T-helper 2 cell treated with Interferon-gamma antibody and Interleukin-4, amounts not matched to agents 5 μg/mL and 100 μg/mL, for 36 hours (primary cell): ENCODE measurements at regions not wholly inside any gene's neighbourhood (a gene's known extent, or its start where the extent isn't known, plus 50 kb on each side); places are given as distances from the start of the nearest gene placed in this dataset.

Source experiments
- DNase-seq: peaks from one replicate; pipeline ENCODE4 v3.0.0; 2021; ENCODE audit warnings: low spot score
- H3K27ac Mint-ChIP-seq: one replicate; pipeline ENCODE4 v1.8.0; 2021; ENCODE audit warnings: mild to moderate bottlenecking, mixed read lengths
- H3K27me3 Mint-ChIP-seq: one replicate; pipeline ENCODE4 v1.8.0; 2021; ENCODE audit warnings: low read depth, mixed read lengths
- H3K36me3 Mint-ChIP-seq: one replicate; pipeline ENCODE4 v1.8.0; 2021; ENCODE audit warnings: low read depth, mixed read lengths
- H3K4me1 Mint-ChIP-seq: one replicate; pipeline ENCODE4 v1.8.0; 2021; ENCODE audit warnings: low read depth, mixed read lengths
- H3K4me3 Mint-ChIP-seq: one replicate; pipeline ENCODE4 v1.8.0; 2022; ENCODE audit warnings: mild to moderate bottlenecking, moderate library complexity, mixed read lengths
- H3K9me3 Mint-ChIP-seq: one replicate; pipeline ENCODE4 v1.8.0; 2021; ENCODE audit warnings: mixed read lengths

- Mint-ChIP-seq H3K4me3 (no peak overlapping the region), H3K4me1 (no peaks in the 10 kb centered on the region), H3K36me3 (no peaks in the 10 kb centered on the region), H3K27ac (no peak overlapping the region), H3K27me3 (no peaks in the 10 kb centered on the region), H3K9me3 (peaks cover 41% of the 10 kb centered on the region)
- no peak for DNase-seq
These were observed 1377.6 kb downstream of the CDH11 start for GRCh38 chr16:63744077-63744874.

DNA sequence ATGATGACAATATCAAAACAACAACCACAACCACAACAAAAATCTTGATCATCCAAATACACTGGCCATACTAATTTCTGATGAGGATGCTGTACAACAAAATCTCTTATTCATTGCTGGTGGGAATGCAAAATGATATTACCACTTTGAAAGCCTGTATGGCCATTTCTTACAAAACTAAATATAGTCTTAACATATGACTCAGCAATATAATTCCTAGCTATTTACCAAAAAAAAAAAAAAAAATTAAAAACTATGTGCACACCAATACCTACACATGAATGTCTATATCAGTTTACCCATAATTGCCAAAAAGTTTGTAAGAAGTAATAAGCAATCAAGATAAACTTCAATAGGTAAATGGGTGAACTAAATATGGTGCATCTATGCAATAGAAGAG, 1379.7 kb downstream of the CDH11 start:
- peaks cover 43% of the 10 kb centered on the region for H3K9me3 Mint-ChIP-seq
- no peaks in the 10 kb centered on the region for H3K36me3 Mint-ChIP-seq
- no peak overlapping the region for H3K27ac Mint-ChIP-seq
- no peaks in the 10 kb centered on the region for H3K27me3 Mint-ChIP-seq
- no peaks in the 10 kb centered on the region for H3K4me1 Mint-ChIP-seq
- no peak overlapping the region for H3K4me3 Mint-ChIP-seq
- DNase-seq: no peak

DNA sequence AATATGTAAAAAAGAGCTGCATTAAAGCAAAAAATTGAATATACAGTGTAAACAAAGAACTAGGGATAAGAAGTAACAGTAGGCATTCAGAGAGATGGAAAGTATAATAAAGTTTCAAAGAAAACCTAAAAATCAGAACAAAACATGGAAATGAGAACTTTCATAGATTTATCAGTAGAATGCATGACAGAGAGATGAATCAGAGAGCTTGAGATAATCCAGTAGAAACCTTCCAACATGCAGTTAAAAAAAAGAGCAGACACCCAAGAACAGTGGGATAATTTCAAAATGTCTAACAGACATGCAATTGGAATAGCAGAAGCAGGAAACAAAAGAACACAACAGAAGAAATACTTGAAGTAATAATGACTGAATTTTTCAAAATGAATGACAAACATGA, 1384.2 kb downstream of the CDH11 start:
- H3K27ac Mint-ChIP-seq: no peak overlapping the region
- H3K27me3 Mint-ChIP-seq: no peaks in the 10 kb centered on the region
- no peak for DNase-seq
- no peaks in the 10 kb centered on the region for H3K36me3 Mint-ChIP-seq
- no peak overlapping the region for H3K4me3 Mint-ChIP-seq
- H3K4me1 Mint-ChIP-seq: no peaks in the 10 kb centered on the region
- peaks cover 39% of the 10 kb centered on the region for H3K9me3 Mint-ChIP-seq

GRCh38 chr16:63735456-63735855, 1386.4 kb downstream of the CDH11 start:
- Mint-ChIP-seq H3K9me3 (peaks cover 37% of the 10 kb centered on the region), H3K4me3 (no peak overlapping the region), H3K36me3 (no peaks in the 10 kb centered on the region), H3K27ac (no peak overlapping the region), H3K27me3 (no peaks in the 10 kb centered on the region), H3K4me1 (no peaks in the 10 kb centered on the region)
- no peak for DNase-seq

DNA sequence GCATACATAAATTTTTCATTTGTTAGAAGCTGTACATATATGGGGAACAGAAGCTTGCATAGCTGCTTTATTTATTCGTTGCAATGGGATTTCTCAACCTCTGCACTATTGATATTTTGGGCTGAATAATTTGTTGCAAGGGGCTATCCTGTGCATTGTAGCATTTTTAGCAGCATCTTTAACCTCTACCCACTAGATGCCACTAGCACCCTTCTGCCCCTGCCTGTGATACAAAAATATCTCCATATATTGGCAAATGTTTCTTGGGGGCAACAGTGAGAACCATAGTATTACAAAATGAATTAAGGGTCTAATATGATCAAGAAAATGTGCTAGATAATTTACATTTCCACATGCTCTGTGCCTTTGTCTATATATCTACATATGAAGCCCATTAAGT, 1401.0 kb downstream of the CDH11 start:
- Mint-ChIP-seq H3K9me3 (peaks cover 47% of the 10 kb centered on the region), H3K27ac (no peak overlapping the region), H3K36me3 (no peaks in the 10 kb centered on the region), H3K4me3 (no peak overlapping the region), H3K27me3 (no peaks in the 10 kb centered on the region), H3K4me1 (no peaks in the 10 kb centered on the region)
- DNase-seq: no peak

DNA sequence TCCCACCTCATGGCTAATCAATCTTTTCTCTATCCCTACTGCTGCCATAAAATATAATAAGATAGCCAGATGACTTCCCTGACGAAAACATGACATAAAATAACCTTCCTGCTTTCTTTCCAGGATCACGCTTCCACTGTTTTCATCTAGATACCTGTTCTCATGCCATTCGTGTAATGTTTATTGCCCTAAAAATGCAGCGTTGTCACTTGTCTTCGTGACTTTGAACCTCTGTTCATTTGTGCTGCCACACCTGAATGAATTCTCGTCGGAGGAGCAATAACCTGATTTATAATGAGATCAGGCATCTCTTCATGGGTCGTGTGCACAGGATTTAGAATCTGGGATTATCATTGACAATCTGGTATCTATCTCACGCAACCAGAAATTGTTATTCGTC, 1401.9 kb downstream of the CDH11 start:
- no peak overlapping the region for H3K4me3 Mint-ChIP-seq
- no peak overlapping the region for H3K27ac Mint-ChIP-seq
- H3K9me3 Mint-ChIP-seq: peaks cover 42% of the 10 kb centered on the region
- no peak for DNase-seq
- H3K27me3 Mint-ChIP-seq: no peaks in the 10 kb centered on the region
- no peaks in the 10 kb centered on the region for H3K4me1 Mint-ChIP-seq
- no peaks in the 10 kb centered on the region for H3K36me3 Mint-ChIP-seq

DNA sequence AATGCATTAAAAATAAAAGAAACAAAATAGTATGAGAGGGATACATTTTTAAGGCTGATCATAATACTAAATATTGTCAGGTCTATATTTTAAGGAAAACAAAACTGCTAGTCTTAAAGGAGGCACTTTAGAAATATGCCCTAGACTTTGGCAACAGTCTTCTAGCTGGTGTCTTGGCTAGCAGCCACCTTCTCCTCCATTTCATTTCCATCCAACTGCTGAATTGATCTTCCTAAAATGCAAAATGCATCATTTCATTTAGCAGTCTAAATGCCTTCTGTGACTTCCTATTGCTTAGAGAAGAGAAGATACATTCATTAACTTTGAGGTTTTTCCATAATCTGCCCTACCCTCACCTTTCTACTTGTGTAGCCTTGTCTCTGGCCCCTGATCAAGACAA, 1404.1 kb downstream of the CDH11 start:
- Mint-ChIP-seq H3K27ac (no peak overlapping the region), H3K4me3 (no peak overlapping the region), H3K4me1 (no peaks in the 10 kb centered on the region), H3K36me3 (no peaks in the 10 kb centered on the region), H3K27me3 (no peaks in the 10 kb centered on the region), H3K9me3 (peaks cover 28% of the 10 kb centered on the region)
- no peak for DNase-seq

- Mint-ChIP-seq H3K27me3 (no peaks in the 10 kb centered on the region), H3K4me1 (no peaks in the 10 kb centered on the region), H3K9me3 (peaks cover 34% of the 10 kb centered on the region), H3K4me3 (no peak overlapping the region), H3K36me3 (no peaks in the 10 kb centered on the region), H3K27ac (no peak overlapping the region)
- no peak for DNase-seq
These were observed 1407.0 kb downstream of the CDH11 start for GRCh38 chr16:63714876-63715275.

- no peak overlapping the region for H3K4me3 Mint-ChIP-seq
- H3K27ac Mint-ChIP-seq: no peak overlapping the region
- peaks cover 41% of the 10 kb centered on the region for H3K9me3 Mint-ChIP-seq
These were observed 1409.1 kb downstream of the CDH11 start for GRCh38 chr16:63712725-63713124.

DNA sequence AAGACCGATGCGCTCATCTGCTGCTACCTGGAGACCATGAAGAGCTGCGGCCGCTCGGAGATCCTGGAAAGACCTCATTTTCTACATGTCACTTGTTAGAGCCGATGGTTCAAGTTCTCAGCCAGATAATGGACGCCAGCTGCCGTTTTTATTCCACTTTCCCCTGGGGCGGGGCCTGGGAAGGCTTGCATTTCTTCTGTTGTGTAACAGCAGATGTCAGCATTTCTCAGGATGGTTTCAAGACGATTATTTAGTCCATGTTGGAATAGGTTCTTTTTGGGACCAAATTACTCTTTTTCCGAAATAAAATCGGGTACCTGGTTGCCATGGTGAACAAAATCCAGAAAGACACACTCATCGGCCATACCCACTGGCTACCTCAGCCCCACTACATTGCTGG, 1418.3 kb downstream of the CDH11 start:
- H3K4me1 Mint-ChIP-seq: no peaks in the 10 kb centered on the region
- DNase-seq: no peak
- no peak overlapping the region for H3K4me3 Mint-ChIP-seq
- no peaks in the 10 kb centered on the region for H3K27me3 Mint-ChIP-seq
- peaks cover 40% of the 10 kb centered on the region for H3K9me3 Mint-ChIP-seq
- H3K27ac Mint-ChIP-seq: no peak overlapping the region
- H3K36me3 Mint-ChIP-seq: no peaks in the 10 kb centered on the region

More at GRCh38 chr16:63712725-63713124, 1409.1 kb downstream of the CDH11 start:
- no peak for DNase-seq
- Mint-ChIP-seq H3K27me3 (no peaks in the 10 kb centered on the region), H3K36me3 (no peaks in the 10 kb centered on the region), H3K4me1 (no peaks in the 10 kb centered on the region)

DNA sequence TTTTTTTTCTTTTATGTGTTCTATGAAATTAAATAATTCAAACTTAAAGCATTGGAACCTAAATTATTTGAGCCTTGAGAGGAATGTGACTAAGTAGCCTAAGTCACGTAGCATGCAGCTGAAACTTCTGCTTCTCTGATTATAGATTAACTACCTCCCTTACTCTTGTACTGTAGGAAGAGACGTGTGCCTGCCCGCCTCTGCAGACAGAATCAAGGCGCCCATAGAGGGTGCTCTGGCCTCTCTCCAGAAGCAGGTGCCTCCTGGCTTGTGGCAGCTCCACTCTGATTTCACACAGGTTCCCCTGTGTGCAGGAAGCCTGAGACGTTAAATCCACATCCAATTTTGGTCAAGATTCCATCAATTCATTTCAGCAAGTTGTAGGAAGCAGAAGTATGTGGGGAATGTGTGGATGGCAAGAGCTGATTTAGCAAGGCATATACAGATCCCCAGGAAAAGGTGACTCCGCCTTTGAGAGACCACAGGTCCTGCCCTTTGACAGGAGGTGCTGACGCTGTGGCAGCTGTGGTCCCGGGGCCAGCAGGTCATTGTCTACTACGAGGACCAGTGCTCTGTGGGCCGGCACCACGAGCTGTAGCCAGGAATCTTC, 1418.8 kb downstream of the CDH11 start:
- Mint-ChIP-seq H3K27me3 (no peaks in the 10 kb centered on the region), H3K4me1 (no peaks in the 10 kb centered on the region), H3K9me3 (peaks cover 38% of the 10 kb centered on the region), H3K27ac (no peak overlapping the region), H3K36me3 (no peaks in the 10 kb centered on the region), H3K4me3 (no peak overlapping the region)
- no peak for DNase-seq

- Mint-ChIP-seq H3K27ac (no peak overlapping the region), H3K9me3 (peaks cover 44% of the 10 kb centered on the region), H3K36me3 (no peaks in the 10 kb centered on the region), H3K4me1 (no peaks in the 10 kb centered on the region), H3K4me3 (no peak overlapping the region), H3K27me3 (no peaks in the 10 kb centered on the region)
- no peak for DNase-seq
These were observed 1424.1 kb downstream of the CDH11 start for GRCh38 chr16:63697736-63698135.

DNA sequence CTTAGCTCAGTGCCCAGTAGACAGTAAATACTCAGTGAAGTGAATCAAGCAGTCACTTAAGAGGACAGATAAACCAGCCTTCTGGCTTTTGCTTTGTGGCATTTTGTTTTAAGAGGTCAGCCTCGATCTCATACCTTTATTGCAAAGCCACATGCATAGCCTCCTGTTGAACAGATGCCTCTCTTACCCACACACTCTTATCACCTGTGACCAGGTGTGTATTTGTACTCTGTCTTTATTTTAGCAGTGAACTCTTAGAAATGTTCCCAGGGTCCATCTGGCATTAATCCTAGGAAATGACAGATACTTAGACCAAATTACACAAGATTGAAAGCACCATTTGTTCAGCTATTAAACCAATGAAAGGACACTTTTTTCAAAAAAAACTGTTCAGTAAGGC, 1426.5 kb downstream of the CDH11 start:
- no peak overlapping the region for H3K4me3 Mint-ChIP-seq
- no peaks in the 10 kb centered on the region for H3K27me3 Mint-ChIP-seq
- H3K9me3 Mint-ChIP-seq: peaks cover 46% of the 10 kb centered on the region
- no peak for DNase-seq
- H3K36me3 Mint-ChIP-seq: no peaks in the 10 kb centered on the region
- H3K27ac Mint-ChIP-seq: no peak overlapping the region
- H3K4me1 Mint-ChIP-seq: no peaks in the 10 kb centered on the region

DNA sequence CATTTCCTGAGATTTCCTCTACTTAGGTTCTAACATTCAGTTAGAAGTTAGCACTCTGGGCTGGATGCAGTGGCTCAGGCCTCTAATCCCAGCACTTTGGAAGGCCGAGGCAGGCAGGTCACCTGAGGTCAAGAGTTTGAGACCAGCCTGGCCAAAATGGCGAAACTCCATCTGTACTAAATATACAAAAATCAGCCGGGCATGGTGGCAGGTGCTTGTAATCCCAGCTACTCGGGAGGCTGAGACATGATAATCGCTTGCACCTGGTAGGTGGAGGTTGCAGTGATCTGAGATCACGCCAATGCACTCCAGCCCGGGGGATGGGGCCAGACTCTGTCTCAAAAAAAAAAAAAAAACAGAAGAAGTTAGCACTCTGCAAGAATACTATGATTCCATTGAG, 1430.9 kb downstream of the CDH11 start:
- H3K36me3 Mint-ChIP-seq: no peaks in the 10 kb centered on the region
- H3K9me3 Mint-ChIP-seq: peaks cover 48% of the 10 kb centered on the region
- DNase-seq: no peak
- H3K27ac Mint-ChIP-seq: no peak overlapping the region
- H3K4me3 Mint-ChIP-seq: no peak overlapping the region
- no peaks in the 10 kb centered on the region for H3K27me3 Mint-ChIP-seq
- H3K4me1 Mint-ChIP-seq: no peaks in the 10 kb centered on the region

DNA sequence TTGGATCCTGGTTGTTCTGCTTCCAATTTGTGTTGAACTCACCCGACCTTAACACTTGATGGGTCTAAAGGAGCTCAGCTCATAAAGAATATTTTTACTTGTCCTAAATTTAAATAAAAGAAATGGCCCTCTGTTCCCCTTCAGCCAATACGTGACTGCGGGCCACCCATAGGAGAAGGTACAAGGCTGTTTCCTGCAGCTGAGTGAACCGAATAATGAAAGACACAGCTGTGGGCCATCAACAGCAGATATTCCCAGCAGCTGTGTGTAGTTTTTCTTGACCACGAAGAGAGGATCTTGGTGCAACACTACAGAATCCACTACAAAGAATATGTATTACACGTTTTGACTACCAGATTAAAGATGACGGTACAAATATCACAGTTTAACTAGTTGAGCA, 1431.6 kb downstream of the CDH11 start:
- Mint-ChIP-seq H3K4me3 (no peak overlapping the region), H3K4me1 (no peaks in the 10 kb centered on the region), H3K36me3 (no peaks in the 10 kb centered on the region), H3K27me3 (no peaks in the 10 kb centered on the region), H3K27ac (no peak overlapping the region), H3K9me3 (peaks cover 53% of the 10 kb centered on the region)
- DNase-seq: no peak
